Sigmoid colon (tissue), 4 donors: ENCODE measurements at regions not wholly inside any gene's neighbourhood (a gene's known extent, or its start where the extent isn't known, plus 50 kb on each side); places are given as distances from the start of the nearest gene placed in this dataset.

Source experiments
- CTCF ChIP-seq, 4 experiments: fragments of 450-650 bp in 3 of 4; fragments of 200-600 bp in 1 of 4; IDR thresholded peaks; one replicate each; pipeline ENCODE4 v1.5.1; 2016 to 2019; ENCODE audit warnings: antibody characterized with exemption in 4 of 4, mild to moderate bottlenecking in 3 of 4, moderate library complexity in 2 of 4
- POLR2A ChIP-seq, 2 donors: fragments of 450-650 bp; IDR thresholded peaks; one replicate each; pipeline ENCODE4 v1.6.1; 2016; ENCODE audit warnings: antibody characterized with exemption in 2 of 2, mild to moderate bottlenecking in 2 of 2, moderate library complexity in 2 of 2
- POLR2AphosphoS5 ChIP-seq, 4 donors: sonication (generic); formaldehyde crosslinking; IDR thresholded peaks; one replicate each; pipeline ENCODE4 v1.6.1; 2017; ENCODE audit warnings: antibody characterized with exemption in 4 of 4

GRCh38 chr7:115269486-115269885 is 347.6 kb downstream of the MDFIC start:
- no peak for TF ChIP-seq POLR2A (IDR thresholded peaks at IDR 0.05)
- no peak for TF ChIP-seq CTCF (IDR thresholded peaks at IDR 0.05)
- TF ChIP-seq POLR2AphosphoS5 (IDR thresholded peaks at IDR 0.05): no peak
